ENCODE measurements at regions not wholly inside any gene's neighbourhood (a gene's known extent, or its start where the extent isn't known, plus 50 kb on each side); places are given as distances from the start of the nearest gene placed in this dataset.

DNA sequence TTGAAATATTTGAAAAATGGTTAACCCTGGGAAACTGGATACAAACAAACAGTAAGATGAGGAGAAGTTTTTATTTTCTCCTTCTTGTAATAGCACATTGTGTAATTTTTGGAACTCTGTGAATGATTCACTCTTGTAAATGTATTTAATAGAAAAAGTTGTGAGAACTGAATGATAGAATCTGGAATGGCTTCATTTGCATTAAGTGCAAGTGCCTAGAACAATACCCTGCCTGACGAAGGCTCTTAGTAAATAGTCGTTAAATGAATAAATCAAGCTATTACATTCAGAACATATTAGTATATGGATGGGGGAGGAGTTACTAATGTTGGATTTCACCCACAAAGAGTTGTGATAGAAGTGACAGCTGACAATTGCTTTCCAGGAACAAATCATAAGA lies 442.5 kb downstream of the EFNA5 start:
- TF ChIP-seq RAD21 (IDR thresholded peaks at IDR 0.05; ENCODE audit: low read length) (no peak), POLR2A (IDR thresholded peaks at IDR 0.05; ENCODE audit: low read depth, low read length) (no peak), BHLHE40 (IDR thresholded peaks at IDR 0.05; ENCODE audit: low read depth, low read length) (no peak), RCOR1 (IDR thresholded peaks at IDR 0.05; ENCODE audit: insufficient replicate concordance, low read length) (no peak), MXI1 (IDR thresholded peaks at IDR 0.05; ENCODE audit: borderline replicate concordance, low read depth, low read length) (no peak), MAFK (IDR thresholded peaks at IDR 0.05; ENCODE audit: low read depth, low read length) (no peak), MAZ (IDR thresholded peaks at IDR 0.05; ENCODE audit: borderline replicate concordance, low read depth, low read length) (no peak), CEBPB (IDR thresholded peaks at IDR 0.05; ENCODE audit: low read depth, low read length) (no peak), NFE2L2 (IDR thresholded peaks at IDR 0.05; ENCODE audit: low read depth, low read length) (no peak), CHD1 (IDR thresholded peaks at IDR 0.05; ENCODE audit: low read depth, low read length) (no peak), SMC3 (IDR thresholded peaks at IDR 0.05; ENCODE audit: low read depth, low read length) (no peak)
- TF ChIP-seq, protein P1, sequence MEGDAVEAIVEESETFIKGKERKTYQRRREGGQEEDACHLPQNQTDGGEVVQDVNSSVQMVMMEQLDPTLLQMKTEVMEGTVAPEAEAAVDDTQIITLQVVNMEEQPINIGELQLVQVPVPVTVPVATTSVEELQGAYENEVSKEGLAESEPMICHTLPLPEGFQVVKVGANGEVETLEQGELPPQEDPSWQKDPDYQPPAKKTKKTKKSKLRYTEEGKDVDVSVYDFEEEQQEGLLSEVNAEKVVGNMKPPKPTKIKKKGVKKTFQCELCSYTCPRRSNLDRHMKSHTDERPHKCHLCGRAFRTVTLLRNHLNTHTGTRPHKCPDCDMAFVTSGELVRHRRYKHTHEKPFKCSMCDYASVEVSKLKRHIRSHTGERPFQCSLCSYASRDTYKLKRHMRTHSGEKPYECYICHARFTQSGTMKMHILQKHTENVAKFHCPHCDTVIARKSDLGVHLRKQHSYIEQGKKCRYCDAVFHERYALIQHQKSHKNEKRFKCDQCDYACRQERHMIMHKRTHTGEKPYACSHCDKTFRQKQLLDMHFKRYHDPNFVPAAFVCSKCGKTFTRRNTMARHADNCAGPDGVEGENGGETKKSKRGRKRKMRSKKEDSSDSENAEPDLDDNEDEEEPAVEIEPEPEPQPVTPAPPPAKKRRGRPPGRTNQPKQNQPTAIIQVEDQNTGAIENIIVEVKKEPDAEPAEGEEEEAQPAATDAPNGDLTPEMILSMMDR (conservative IDR thresholded peaks at IDR 0.05; ENCODE audit: low read depth, low read length): no peak
- TF ChIP-seq, protein P2, sequence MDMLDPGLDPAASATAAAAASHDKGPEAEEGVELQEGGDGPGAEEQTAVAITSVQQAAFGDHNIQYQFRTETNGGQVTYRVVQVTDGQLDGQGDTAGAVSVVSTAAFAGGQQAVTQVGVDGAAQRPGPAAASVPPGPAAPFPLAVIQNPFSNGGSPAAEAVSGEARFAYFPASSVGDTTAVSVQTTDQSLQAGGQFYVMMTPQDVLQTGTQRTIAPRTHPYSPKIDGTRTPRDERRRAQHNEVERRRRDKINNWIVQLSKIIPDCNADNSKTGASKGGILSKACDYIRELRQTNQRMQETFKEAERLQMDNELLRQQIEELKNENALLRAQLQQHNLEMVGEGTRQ (IDR thresholded peaks at IDR 0.05; ENCODE audit: low read depth, low read length): no peak

All from IMR-90 (cell line).